ENCODE measurements at regions not wholly inside any gene's neighbourhood (a gene's known extent, or its start where the extent isn't known, plus 50 kb on each side); places are given as distances from the start of the nearest gene placed in this dataset.
"Not testable (repeated sequence)": the region's sequence is repeated elsewhere in the genome, so short reads cannot be mapped to it uniquely, and the experiment has no call there.

GRCh38 chr14:105912641-105913180 lies 386.3 kb downstream of the TMEM121 start:
- no peak for TF ChIP-seq CTCF (conservative IDR thresholded peaks at IDR 0.05)

GRCh38 chr14:105913221-105913620 lies 386.8 kb downstream of the TMEM121 start:
- H3K27ac ChIP-seq: no peak overlapping the region
- TF ChIP-seq CTCF (conservative IDR thresholded peaks at IDR 0.05): no peak

More at GRCh38 chr14:105912641-105913180, 386.3 kb downstream of the TMEM121 start:
- H3K27ac ChIP-seq: no peak overlapping the region

- no peak overlapping the region for H3K27ac ChIP-seq
- no peak for TF ChIP-seq CTCF (conservative IDR thresholded peaks at IDR 0.05)
Observed at GRCh38 chr14:105913861-105914260, 387.5 kb downstream of the TMEM121 start.

GRCh38 chr14:105914281-105914680 lies 387.9 kb downstream of the TMEM121 start:
- not testable (repeated sequence) for H3K27ac ChIP-seq

- H3K27ac ChIP-seq: no peak overlapping the region
- no peak for TF ChIP-seq CTCF (conservative IDR thresholded peaks at IDR 0.05)
Observed at GRCh38 chr14:105914738-105915385, 388.5 kb downstream of the TMEM121 start.

GRCh38 chr14:105915546-105915945 lies 389.2 kb downstream of the TMEM121 start:
- H3K27ac ChIP-seq: not testable (repeated sequence)

- H3K27ac ChIP-seq: not testable (repeated sequence)
Observed at GRCh38 chr14:105917136-105917932, 391.0 kb downstream of the TMEM121 start.

- no peak for TF ChIP-seq CTCF (conservative IDR thresholded peaks at IDR 0.05)
- no peak overlapping the region for H3K27ac ChIP-seq
Observed at GRCh38 chr14:105917933-105918436, 391.6 kb downstream of the TMEM121 start.

All from VCaP (cell line).